Mammary epithelial cell (primary cell): ENCODE measurements at regions not wholly inside any gene's neighbourhood (a gene's known extent, or its start where the extent isn't known, plus 50 kb on each side); places are given as distances from the start of the nearest gene placed in this dataset.

Experiments
- EZH2 ChIP-seq: IDR thresholded peaks from 2 replicates; pipeline ENCODE4 v1.6.1; 2012; ENCODE audit warnings: low read length, inconsistent platforms, borderline replicate concordance
- TF ChIP-seq, protein P1 (sequence below), 2 donors: IDR thresholded peaks in 1 of 2; conservative IDR thresholded peaks in 1 of 2; 2 replicates each; pipeline ENCODE4 v1.5.1; 2011 to 2012; ENCODE audit warnings: inconsistent platforms in 2 of 2, low read length in 2 of 2, mild to moderate bottlenecking in 2 of 2, control low read depth in 1 of 2, low read depth in 1 of 2; ENCODE audit not compliant: insufficient read depth in 1 of 2; ENCODE audit errors: extremely low read depth in 1 of 2

DNA sequence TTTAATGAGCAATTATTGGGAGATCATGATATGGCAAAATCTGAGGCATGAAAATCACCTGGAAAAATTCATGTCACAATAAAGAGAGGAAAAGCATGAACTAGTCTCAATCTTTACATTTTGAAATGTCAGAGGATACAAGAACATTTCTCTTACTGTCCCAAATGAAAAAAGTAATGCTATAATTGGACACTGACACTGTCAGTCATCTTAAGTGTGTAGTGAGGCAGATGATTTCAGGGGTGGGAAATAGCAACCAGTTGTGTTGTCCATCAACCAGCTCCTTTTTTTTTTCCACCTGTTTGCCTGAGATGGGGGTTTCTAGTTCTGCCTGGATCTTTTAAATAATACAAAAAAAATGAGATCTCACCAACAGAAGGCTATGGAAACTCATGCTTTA is 646.2 kb downstream of the KCNT2 start:
- TF ChIP-seq, protein P1, sequence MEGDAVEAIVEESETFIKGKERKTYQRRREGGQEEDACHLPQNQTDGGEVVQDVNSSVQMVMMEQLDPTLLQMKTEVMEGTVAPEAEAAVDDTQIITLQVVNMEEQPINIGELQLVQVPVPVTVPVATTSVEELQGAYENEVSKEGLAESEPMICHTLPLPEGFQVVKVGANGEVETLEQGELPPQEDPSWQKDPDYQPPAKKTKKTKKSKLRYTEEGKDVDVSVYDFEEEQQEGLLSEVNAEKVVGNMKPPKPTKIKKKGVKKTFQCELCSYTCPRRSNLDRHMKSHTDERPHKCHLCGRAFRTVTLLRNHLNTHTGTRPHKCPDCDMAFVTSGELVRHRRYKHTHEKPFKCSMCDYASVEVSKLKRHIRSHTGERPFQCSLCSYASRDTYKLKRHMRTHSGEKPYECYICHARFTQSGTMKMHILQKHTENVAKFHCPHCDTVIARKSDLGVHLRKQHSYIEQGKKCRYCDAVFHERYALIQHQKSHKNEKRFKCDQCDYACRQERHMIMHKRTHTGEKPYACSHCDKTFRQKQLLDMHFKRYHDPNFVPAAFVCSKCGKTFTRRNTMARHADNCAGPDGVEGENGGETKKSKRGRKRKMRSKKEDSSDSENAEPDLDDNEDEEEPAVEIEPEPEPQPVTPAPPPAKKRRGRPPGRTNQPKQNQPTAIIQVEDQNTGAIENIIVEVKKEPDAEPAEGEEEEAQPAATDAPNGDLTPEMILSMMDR (conservative IDR thresholded peaks at IDR 0.05 in 1 of 2, IDR thresholded peaks at IDR 0.05 in 1 of 2; ENCODE audit: extremely low read depth in 1 of 2, insufficient read depth in 1 of 2, low read depth in 1 of 2, low read length in 2 of 2) = no peak
- TF ChIP-seq EZH2 = no peak
